Heart right ventricle (tissue), 16 donors: ENCODE measurements at regions not wholly inside any gene's neighbourhood (a gene's known extent, or its start where the extent isn't known, plus 50 kb on each side); places are given as distances from the start of the nearest gene placed in this dataset.

ENCODE experiments used
- ATAC-seq, 8 donors: fragments of 200-7000 bp; cut with Tn5 transposase; one replicate each; pipeline ENCODE4 v1.9.1; 2020; ENCODE audit warnings: mild to moderate bottlenecking in 8 of 8, moderate library complexity in 8 of 8, moderate number of reproducible peaks in 1 of 8
- DNase-seq, 2 donors: peaks; one replicate each; pipeline ENCODE4 v3.0.0-alpha.2; 2020
- H3K27ac ChIP-seq, 10 donors: fragments of 200-600 bp; sonication (generic) in 2 of 10; one replicate each; pipeline versions ENCODE4 v1.5.0 to v1.8.0; 2020 to 2022; ENCODE audit warnings: mild to moderate bottlenecking in 3 of 10
- H3K27me3 ChIP-seq, 7 donors: fragments of 200-600 bp; one replicate each; pipeline ENCODE4 v1.8.0; 2021 to 2022; ENCODE audit warnings: mild to moderate bottlenecking in 2 of 7
- H3K36me3 ChIP-seq, 9 donors: fragments of 200-600 bp; sonication (generic) in 1 of 9; one replicate each; pipeline versions ENCODE4 v1.5.0 to v1.8.0; 2020 to 2022; ENCODE audit warnings: mild to moderate bottlenecking in 2 of 9
- H3K4me1 ChIP-seq, 9 donors: fragments of 200-600 bp; sonication (generic) in 1 of 9; one replicate each; pipeline versions ENCODE4 v1.5.0 to v1.8.0; 2020 to 2022; ENCODE audit warnings: mild to moderate bottlenecking in 4 of 9
- H3K4me3 ChIP-seq, 10 donors: fragments of 200-600 bp; sonication (generic) in 2 of 10; one replicate each; pipeline versions ENCODE4 v1.5.0 to v1.8.0; 2020 to 2022; ENCODE audit warnings: mild to moderate bottlenecking in 7 of 10, moderate library complexity in 2 of 10
- H3K9me3 ChIP-seq, 11 donors: fragments of 200-600 bp in 10 of 11; sonication (generic) in 2 of 11; one replicate each; pipeline versions ENCODE4 v1.5.0 to v1.8.0; 2013 to 2022; ENCODE audit warnings: mild to moderate bottlenecking in 2 of 11, control low read depth in 1 of 11, moderate library complexity in 1 of 11
- WGBS, 2 donors: extraction: QIAGEN DNeasy Blood & Tissue Kit; methylation state at CpG; one replicate each; pipeline ENCODE4 v1.1.7; 2013; ENCODE audit warnings: inconsistent platforms in 1 of 2; 5-methylcytosine and 5-hydroxymethylcytosine counted together
- intact Hi-C, 10 donors: fragments of 100-400 bp; cut with DNase I; formaldehyde crosslinking; loops; one replicate each; pipeline versions ENCODE4 v1.11.1 to v1.14.2; 2022
- TF ChIP-seq, protein P1 (sequence below), 9 donors: fragments of 200-600 bp; sonication (generic) in 2 of 9; IDR thresholded peaks; one replicate each; pipeline versions ENCODE4 v1.5.0 to v1.8.0; 2021 to 2022; ENCODE audit warnings: antibody characterized with exemption in 9 of 9, mild to moderate bottlenecking in 5 of 9, moderate library complexity in 1 of 9
- donor health status: Arrhythmogenic right ventricular cardiomyopathy.
- donor health status: ischemic (EF 13 %, LVEDD 7.1; RV severe dilation, severe dysfunction).
- donor health status: healthy with polysubstance abuse.
- donor health status: DM: no; HTN: yes; CAD: no.
- donor health status: DM: no; HTN: no; CAD: no.
- donor health status: ischemic (EF 25% LVEDD 6.9; RV normal size, moderate dysfunction).
- donor health status: ischemic (EF 25% LVEDD 5.7; RV mildly dilated, moderate dysfunction).
- donor health status: healthy.
- donor health status: DM: yes; HTN: yes; CAD: no.
- donor health status: Ischemic cardiomyopathy.
- donor health status: ischemic (EF 35%, LVEDD 5.7; RV mildly dilated, moderate dysfunction).
- donor health status: nonischemic (EF 11% LVEDD 7.7; RV severe dilation, severe dysfunction).
- donor health status: DM: yes; HTN: yes; CAD: no.
- donor health status: PGD.
- donor health status: ischemic (EF 29% LVEDD 5.4; RV normal size, mild dysfunction).
- donor health status: nonischemic (EF 23%, LVEDD 6.1; RV moderate dilation, normal function).

DNA sequence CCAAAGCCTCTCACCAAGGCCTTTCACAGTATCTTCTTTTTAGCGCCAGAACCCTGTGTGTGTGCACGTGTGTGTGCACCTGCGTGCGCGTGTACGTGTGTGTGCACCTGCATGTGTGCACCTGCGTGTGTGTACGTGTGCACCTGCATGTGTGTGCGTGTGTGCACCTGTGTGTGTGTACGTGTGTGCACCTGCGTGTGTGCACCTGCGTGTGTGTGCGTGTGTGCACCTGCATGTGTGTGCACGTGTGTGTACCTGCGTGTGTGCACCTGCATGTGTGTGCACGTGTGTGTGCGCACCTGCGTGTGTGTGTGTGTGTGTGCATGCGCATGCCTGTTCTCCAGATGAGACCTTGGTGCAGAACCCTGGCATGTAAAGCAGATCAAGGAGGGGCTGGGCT, 131.4 kb upstream of the HDAC4 start:
- H3K27ac ChIP-seq: no peak overlapping the region
- peaks cover 0 to 14% (median 4%) of the 10 kb centered on the region in 7 donors for H3K27me3 ChIP-seq
- 87 to 89% methylated on average over 19 of the region's 19 CpGs for WGBS, 2 donors
- peaks cover 0 to 23% (median 0%) of the 10 kb centered on the region in 11 donors for H3K9me3 ChIP-seq
- intact Hi-C loops: no loop called here
- ATAC-seq (no peak), DNase-seq (no peak)
- H3K36me3 ChIP-seq: no peaks in the 10 kb centered on the region
- H3K4me3 ChIP-seq: no peak overlapping the region
- H3K4me1 ChIP-seq: peaks cover 0 to 6% (median 0%) of the 10 kb centered on the region in 9 donors
- TF ChIP-seq, protein P1, sequence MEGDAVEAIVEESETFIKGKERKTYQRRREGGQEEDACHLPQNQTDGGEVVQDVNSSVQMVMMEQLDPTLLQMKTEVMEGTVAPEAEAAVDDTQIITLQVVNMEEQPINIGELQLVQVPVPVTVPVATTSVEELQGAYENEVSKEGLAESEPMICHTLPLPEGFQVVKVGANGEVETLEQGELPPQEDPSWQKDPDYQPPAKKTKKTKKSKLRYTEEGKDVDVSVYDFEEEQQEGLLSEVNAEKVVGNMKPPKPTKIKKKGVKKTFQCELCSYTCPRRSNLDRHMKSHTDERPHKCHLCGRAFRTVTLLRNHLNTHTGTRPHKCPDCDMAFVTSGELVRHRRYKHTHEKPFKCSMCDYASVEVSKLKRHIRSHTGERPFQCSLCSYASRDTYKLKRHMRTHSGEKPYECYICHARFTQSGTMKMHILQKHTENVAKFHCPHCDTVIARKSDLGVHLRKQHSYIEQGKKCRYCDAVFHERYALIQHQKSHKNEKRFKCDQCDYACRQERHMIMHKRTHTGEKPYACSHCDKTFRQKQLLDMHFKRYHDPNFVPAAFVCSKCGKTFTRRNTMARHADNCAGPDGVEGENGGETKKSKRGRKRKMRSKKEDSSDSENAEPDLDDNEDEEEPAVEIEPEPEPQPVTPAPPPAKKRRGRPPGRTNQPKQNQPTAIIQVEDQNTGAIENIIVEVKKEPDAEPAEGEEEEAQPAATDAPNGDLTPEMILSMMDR (IDR thresholded peaks at IDR 0.05): no peak

DNA sequence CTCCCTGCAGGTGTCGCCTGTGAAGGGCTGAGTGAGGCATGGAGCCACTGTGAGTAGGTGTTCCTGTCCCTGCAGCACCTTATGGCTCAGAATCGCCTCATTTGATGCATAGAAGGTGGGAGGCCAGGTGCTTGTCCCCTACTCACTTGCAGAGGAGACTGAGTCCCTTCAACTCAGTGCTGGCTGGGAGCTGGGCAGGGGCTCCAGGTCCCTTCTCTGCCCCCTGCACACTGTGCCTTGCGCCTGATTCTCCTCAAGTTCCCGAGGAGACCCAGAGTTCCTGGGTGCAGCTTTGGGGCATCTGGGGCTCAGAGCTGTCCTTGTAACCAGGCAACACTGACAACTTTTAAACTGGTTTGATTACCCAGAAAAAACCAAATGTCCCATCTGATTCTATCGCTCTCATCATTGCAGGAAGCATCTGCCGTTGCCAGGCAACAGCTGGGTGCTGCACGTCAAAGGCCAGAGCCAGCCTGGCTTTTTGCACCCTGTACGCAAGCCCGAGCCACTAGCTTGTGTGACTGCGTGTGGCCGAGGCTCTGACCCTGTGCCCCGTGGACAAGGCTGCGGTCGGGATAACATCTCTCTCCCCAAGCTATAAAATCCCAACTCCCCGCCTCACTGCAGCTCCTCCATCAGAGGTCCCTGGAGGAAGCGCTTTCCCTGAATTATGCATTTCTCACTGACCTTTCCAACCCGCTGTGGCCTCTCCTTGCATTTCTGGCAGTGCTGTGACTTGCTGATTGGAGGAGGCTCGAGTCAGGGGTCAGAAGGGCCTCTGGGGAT, 130.8 kb upstream of the HDAC4 start:
- Histone ChIP-seq H3K36me3 (no peaks in the 10 kb centered on the region), H3K27me3 (peaks cover 0 to 9% (median 4%) of the 10 kb centered on the region in 7 donors), H3K4me3 (no peak overlapping the region), H3K4me1 (peaks cover 0 to 6% (median 0%) of the 10 kb centered on the region in 9 donors), H3K27ac (no peak overlapping the region), H3K9me3 (peaks cover 0 to 23% (median 0%) of the 10 kb centered on the region in 11 donors)
- TF ChIP-seq, protein P1 (IDR thresholded peaks at IDR 0.05): no peak
- DNase-seq (no peak), ATAC-seq (no peak)
- 62 to 63% methylated on average over 18 of the region's 18 CpGs for WGBS, 2 donors
- intact Hi-C loops: no loop called here

DNA sequence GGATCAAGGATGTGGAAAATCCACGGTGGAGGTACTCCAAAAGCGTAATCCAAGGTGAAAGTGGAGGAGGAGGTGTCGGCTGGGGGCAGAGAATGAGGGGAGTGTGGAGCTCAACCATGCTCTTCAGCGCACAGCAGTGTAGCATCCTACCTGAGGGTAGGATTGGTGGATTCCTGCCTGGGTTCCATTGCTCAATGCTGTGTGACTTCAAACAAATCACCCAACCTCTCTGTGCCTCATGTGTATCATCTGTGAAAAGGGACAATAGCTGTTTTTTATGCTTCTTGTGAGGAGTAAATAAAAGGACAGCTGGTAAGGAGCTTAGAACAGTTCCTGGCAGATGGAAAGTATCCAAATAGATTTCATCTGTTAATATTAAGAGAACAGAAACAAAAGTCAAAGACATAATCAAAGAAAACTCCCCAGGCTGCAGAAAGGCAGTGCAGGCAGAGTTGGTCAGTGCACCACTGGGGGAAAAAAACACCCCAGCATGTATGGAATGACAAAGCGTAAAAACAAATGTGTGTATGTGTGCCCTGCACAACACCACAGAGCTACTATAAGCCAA, 130.0 kb upstream of the HDAC4 start:
- H3K27ac ChIP-seq: no peak overlapping the region
- WGBS, 2 donors: 92 to 93% methylated on average over 5 of the region's 5 CpGs
- DNase-seq: no peak
- TF ChIP-seq, protein P1 (IDR thresholded peaks at IDR 0.05): no peak
- H3K36me3 ChIP-seq: no peaks in the 10 kb centered on the region
- intact Hi-C loops: no loop called here
- H3K27me3 ChIP-seq: peaks cover 0 to 14% (median 4%) of the 10 kb centered on the region in 7 donors
- H3K4me3 ChIP-seq: no peak overlapping the region
- peaks cover 0 to 6% (median 0%) of the 10 kb centered on the region in 9 donors for H3K4me1 ChIP-seq
- ATAC-seq: no peak
- peaks cover 0 to 23% (median 0%) of the 10 kb centered on the region in 11 donors for H3K9me3 ChIP-seq

DNA sequence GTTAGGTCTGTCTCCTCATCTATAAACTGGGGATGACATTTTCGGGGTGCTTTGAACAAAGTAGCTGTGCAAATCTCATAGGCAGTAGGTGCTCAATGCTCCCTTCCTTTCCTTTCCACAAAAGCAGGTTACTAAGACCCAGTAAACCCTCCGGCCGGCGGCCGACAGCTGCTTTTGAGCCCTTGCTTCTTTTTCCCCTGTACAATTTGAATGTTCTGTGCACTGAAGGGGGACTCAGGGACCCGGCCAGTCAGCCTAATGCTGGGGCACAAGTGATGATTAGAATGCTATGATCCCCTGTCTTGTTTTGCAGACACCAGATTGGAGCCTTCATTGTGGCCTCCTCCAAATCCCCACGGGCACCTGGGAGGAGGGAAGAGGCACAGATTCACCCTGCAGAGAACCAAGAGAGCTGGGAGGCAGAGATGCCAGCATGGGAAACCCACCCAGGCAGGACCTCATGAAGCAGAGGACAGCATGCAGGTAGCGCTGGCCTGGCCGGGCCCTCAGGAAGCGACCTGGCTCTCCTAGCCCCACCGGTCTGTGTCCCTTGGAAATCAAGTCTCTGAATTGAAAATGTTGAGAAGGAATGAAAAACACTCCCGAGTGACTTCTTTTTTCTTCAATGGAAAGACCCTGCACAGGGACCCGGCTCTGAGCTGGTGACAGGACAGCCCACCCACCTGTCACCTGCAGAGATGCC, 128.6 kb upstream of the HDAC4 start:
- DNase-seq: no peak
- H3K4me1 ChIP-seq: peaks cover 0 to 6% (median 0%) of the 10 kb centered on the region in 9 donors
- H3K27me3 ChIP-seq: peaks cover 0 to 14% (median 4%) of the 10 kb centered on the region in 7 donors
- H3K36me3 ChIP-seq: no peaks in the 10 kb centered on the region
- H3K9me3 ChIP-seq: peaks cover 0 to 17% (median 0%) of the 10 kb centered on the region in 11 donors
- WGBS, 2 donors: 82 to 87% methylated on average over 13 of the region's 13 CpGs
- TF ChIP-seq, protein P1 (IDR thresholded peaks at IDR 0.05): no peak
- H3K4me3 ChIP-seq: no peak overlapping the region
- intact Hi-C loops: loop anchor here in 1 of 10 donors (5.0 kb wide), 1 partner anchor 1652 kb away; no protein-coding TSS in a partner anchor
- ATAC-seq: no peak
- H3K27ac ChIP-seq: no peak overlapping the region
